BLaER1 treated with 17β-estradiol and CSF1 and Interleukin-3, amounts not matched to agents 10 nM and 100 nM (cell line): ENCODE measurements at regions not wholly inside any gene's neighbourhood (a gene's known extent, or its start where the extent isn't known, plus 50 kb on each side); places are given as distances from the start of the nearest gene placed in this dataset.

Experiments used
- H3K27ac ChIP-seq, 11 experiments: shearing (Covaris generic); formaldehyde crosslinking; 2 replicates each; pipeline ENCODE4 v1.8.1; 2022
- H3K27me3 ChIP-seq, 11 experiments: shearing (Covaris generic); formaldehyde crosslinking; 2 replicates each; pipeline ENCODE4 v1.8.1; 2022
- H3K36me3 ChIP-seq, 11 experiments: shearing (Covaris generic); formaldehyde crosslinking; 2 replicates each; pipeline ENCODE4 v1.8.1; 2022
- H3K4me1 ChIP-seq, 10 experiments: shearing (Covaris generic); formaldehyde crosslinking; 2 replicates each; pipeline ENCODE4 v1.8.1; 2022
- H3K4me2 ChIP-seq, 11 experiments: shearing (Covaris generic); formaldehyde crosslinking; 2 replicates each; pipeline ENCODE4 v1.8.1; 2022
- H3K4me3 ChIP-seq, 10 experiments: shearing (Covaris generic); formaldehyde crosslinking; 2 replicates each; pipeline ENCODE4 v1.8.1; 2022
- H3K9ac ChIP-seq, 11 experiments: shearing (Covaris generic); formaldehyde crosslinking; 2 replicates each; pipeline ENCODE4 v1.8.1; 2022
- H3K9me3 ChIP-seq, 11 experiments: shearing (Covaris generic); formaldehyde crosslinking; replicated peaks in 1 of 11; 2 replicates each; pipeline ENCODE4 v1.8.1; 2022
- H4K20me1 ChIP-seq, 11 experiments: shearing (Covaris generic); formaldehyde crosslinking; 2 replicates each; pipeline ENCODE4 v1.8.1; 2022
- Cebpa-rat ChIP-seq, 11 experiments: shearing (Covaris generic); IDR thresholded peaks; 2 replicates each; pipeline ENCODE4 v1.8.1; 2022

GRCh38 chr2:181255651-181256050 is 201.5 kb upstream of the ITGA4 start:
- peaks cover 0 to 32% (median 4%) of the 10 kb centered on the region in 10 experiments; a peak in 10 of 20 replicates for H3K4me1 ChIP-seq
- H3K36me3 ChIP-seq: no peaks in the 10 kb centered on the region
- H3K4me3 ChIP-seq: no peak overlapping the region
- H3K27me3 ChIP-seq: no peaks in the 10 kb centered on the region
- H3K27ac ChIP-seq: no peak overlapping the region
- no peak for TF ChIP-seq Cebpa-rat (IDR thresholded peaks at IDR 0.05)
- H3K4me2 ChIP-seq: no peak overlapping the region
- H3K9ac ChIP-seq: no peak overlapping the region
- H4K20me1 ChIP-seq: no peaks in the 10 kb centered on the region
- H3K9me3 ChIP-seq: peaks cover 0 to 14% (median 7%) of the 10 kb centered on the region in 11 experiments; a peak in 9 of 22 replicates

DNA sequence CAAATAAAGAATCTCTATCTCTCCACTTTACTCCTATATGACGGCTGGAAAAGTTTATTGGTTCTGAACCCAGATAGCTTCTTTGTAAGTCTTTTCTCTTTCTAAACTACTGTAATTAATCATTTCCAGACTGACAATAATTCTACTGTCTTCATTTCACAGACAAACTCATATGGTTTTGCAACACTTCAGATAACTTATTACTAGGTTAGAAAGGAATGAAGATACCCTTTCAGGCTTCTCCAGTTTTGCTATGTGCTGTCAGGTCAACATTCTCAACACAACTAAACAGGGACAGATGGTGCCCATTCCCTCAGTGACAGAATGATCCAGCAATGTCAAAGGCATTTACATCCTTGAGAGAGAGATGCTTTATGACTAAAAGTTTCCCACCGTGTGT is 198.5 kb upstream of the ITGA4 start:
- no peak overlapping the region for H3K4me2 ChIP-seq
- H3K4me3 ChIP-seq: no peak overlapping the region
- no peak overlapping the region for H3K27ac ChIP-seq
- H4K20me1 ChIP-seq: no peaks in the 10 kb centered on the region
- no peak overlapping the region for H3K9ac ChIP-seq
- no peaks in the 10 kb centered on the region for H3K9me3 ChIP-seq
- H3K4me1 ChIP-seq: peaks cover 0 to under 1% (median 0%) of the 10 kb centered on the region in 10 experiments; a peak in 2 of 20 replicates
- no peaks in the 10 kb centered on the region for H3K27me3 ChIP-seq
- H3K36me3 ChIP-seq: no peaks in the 10 kb centered on the region
- TF ChIP-seq Cebpa-rat (IDR thresholded peaks at IDR 0.05): no peak

GRCh38 chr2:181262782-181263181 is 194.4 kb upstream of the ITGA4 start:
- H3K9ac ChIP-seq: no peak overlapping the region
- H3K27me3 ChIP-seq: no peaks in the 10 kb centered on the region
- no peaks in the 10 kb centered on the region for H3K9me3 ChIP-seq
- TF ChIP-seq Cebpa-rat (IDR thresholded peaks at IDR 0.05): no peak
- no peaks in the 10 kb centered on the region for H3K4me1 ChIP-seq
- H3K36me3 ChIP-seq: no peaks in the 10 kb centered on the region
- no peak overlapping the region for H3K4me2 ChIP-seq
- H3K27ac ChIP-seq: no peak overlapping the region
- H3K4me3 ChIP-seq: no peak overlapping the region
- H4K20me1 ChIP-seq: no peaks in the 10 kb centered on the region

GRCh38 chr2:181264001-181264400 is 193.2 kb upstream of the ITGA4 start:
- H3K4me1 ChIP-seq: peaks cover 0 to 9% (median 0%) of the 10 kb centered on the region in 10 experiments; a peak in 7 of 20 replicates
- H3K4me3 ChIP-seq: no peak overlapping the region
- H3K4me2 ChIP-seq: no peak overlapping the region
- no peaks in the 10 kb centered on the region for H3K27me3 ChIP-seq
- H3K9ac ChIP-seq: no peak overlapping the region
- H4K20me1 ChIP-seq: no peaks in the 10 kb centered on the region
- H3K9me3 ChIP-seq: no peaks in the 10 kb centered on the region
- no peak overlapping the region for H3K27ac ChIP-seq
- H3K36me3 ChIP-seq: no peaks in the 10 kb centered on the region
- TF ChIP-seq Cebpa-rat (IDR thresholded peaks at IDR 0.05): no peak

DNA sequence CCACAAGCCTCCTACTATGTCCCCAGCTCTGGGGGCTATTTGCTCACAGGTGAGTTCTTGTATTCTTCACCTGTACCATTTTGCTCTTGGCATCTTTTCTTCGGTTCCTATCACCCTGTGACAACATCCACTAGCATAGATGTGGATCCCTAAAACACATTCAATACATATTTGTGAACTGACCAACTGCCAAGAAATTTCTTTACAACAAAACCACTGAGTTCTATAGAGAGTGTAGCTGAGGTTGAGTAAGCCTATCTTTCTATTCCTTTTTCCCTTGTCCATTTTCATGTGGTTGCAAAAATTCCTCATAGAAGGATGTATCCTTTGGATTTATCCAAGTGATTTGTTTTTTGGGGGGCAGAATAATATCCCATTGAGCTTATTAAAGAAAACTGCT is 192.7 kb upstream of the ITGA4 start:
- Histone ChIP-seq H3K27me3 (no peaks in the 10 kb centered on the region), H3K27ac (no peak overlapping the region), H3K36me3 (no peaks in the 10 kb centered on the region), H3K9ac (no peak overlapping the region), H4K20me1 (no peaks in the 10 kb centered on the region), H3K4me1 (peaks cover 0 to 9% (median 0%) of the 10 kb centered on the region in 10 experiments; a peak in 7 of 20 replicates), H3K4me2 (no peak overlapping the region), H3K4me3 (no peak overlapping the region), H3K9me3 (peaks cover 0 to 3% (median 0%) of the 10 kb centered on the region in 11 experiments; a peak in 2 of 22 replicates)
- TF ChIP-seq Cebpa-rat (IDR thresholded peaks at IDR 0.05): no peak

GRCh38 chr2:181266614-181267013 is 190.6 kb upstream of the ITGA4 start:
- Histone ChIP-seq H3K4me1 (peaks cover 0 to 9% (median 0%) of the 10 kb centered on the region in 10 experiments; a peak in 7 of 20 replicates), H3K9me3 (peaks cover 0 to 12% (median 0%) of the 10 kb centered on the region in 11 experiments; a peak in 4 of 22 replicates), H3K27ac (no peak overlapping the region), H3K4me3 (no peak overlapping the region), H3K27me3 (no peaks in the 10 kb centered on the region), H3K9ac (no peak overlapping the region), H4K20me1 (no peaks in the 10 kb centered on the region), H3K4me2 (no peak overlapping the region), H3K36me3 (no peaks in the 10 kb centered on the region)
- TF ChIP-seq Cebpa-rat (IDR thresholded peaks at IDR 0.05): no peak

- no peak overlapping the region for H3K27ac ChIP-seq
- H3K4me2 ChIP-seq: peak overlapping the region in 2 of 11 experiments; percentile 1 to 44; a peak in 3 of 22 replicates
- no peaks in the 10 kb centered on the region for H3K27me3 ChIP-seq
- no peak for TF ChIP-seq Cebpa-rat (IDR thresholded peaks at IDR 0.05)
- H3K9ac ChIP-seq: no peak overlapping the region
- H4K20me1 ChIP-seq: no peaks in the 10 kb centered on the region
- peaks cover 0 to 9% (median 0%) of the 10 kb centered on the region in 10 experiments; a peak in 7 of 20 replicates for H3K4me1 ChIP-seq
- peaks cover 0 to 12% (median 0%) of the 10 kb centered on the region in 11 experiments; a peak in 4 of 22 replicates for H3K9me3 ChIP-seq
- no peaks in the 10 kb centered on the region for H3K36me3 ChIP-seq
- H3K4me3 ChIP-seq: no peak overlapping the region
Measured at GRCh38 chr2:181268174-181268867, 188.9 kb upstream of the ITGA4 start.

DNA sequence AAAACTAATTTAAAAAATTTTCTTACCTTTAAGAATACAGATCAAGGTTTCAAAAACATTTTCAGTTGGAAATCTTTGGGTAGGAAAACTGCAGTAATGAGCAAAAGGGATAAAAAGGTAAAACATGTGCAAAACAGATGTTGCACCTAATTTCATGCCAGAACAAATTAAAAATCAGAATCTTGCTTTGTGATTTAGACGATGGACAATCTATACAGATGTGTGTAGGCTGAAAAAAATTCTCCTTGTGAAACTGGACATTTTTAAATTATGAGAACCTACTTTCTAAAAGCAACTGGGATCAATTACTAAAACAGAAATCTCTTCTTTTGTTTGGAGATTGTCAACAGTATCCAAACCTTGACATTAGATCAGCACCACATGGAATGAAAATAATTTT is 183.2 kb upstream of the ITGA4 start:
- Histone ChIP-seq H3K4me3 (no peak overlapping the region), H3K27ac (no peak overlapping the region), H3K9me3 (peaks cover 0 to 19% (median 8%) of the 10 kb centered on the region in 11 experiments; a peak in 12 of 22 replicates), H3K36me3 (no peaks in the 10 kb centered on the region), H3K4me1 (no peaks in the 10 kb centered on the region), H3K4me2 (no peak overlapping the region), H3K27me3 (no peaks in the 10 kb centered on the region), H4K20me1 (no peaks in the 10 kb centered on the region), H3K9ac (no peak overlapping the region)
- no peak for TF ChIP-seq Cebpa-rat (IDR thresholded peaks at IDR 0.05)

GRCh38 chr2:181275643-181276070 is 181.5 kb upstream of the ITGA4 start:
- Histone ChIP-seq H3K4me1 (no peaks in the 10 kb centered on the region), H3K4me3 (no peak overlapping the region), H3K27me3 (no peaks in the 10 kb centered on the region), H3K36me3 (no peaks in the 10 kb centered on the region), H4K20me1 (no peaks in the 10 kb centered on the region), H3K27ac (no peak overlapping the region), H3K4me2 (no peak overlapping the region), H3K9me3 (peaks cover 0 to 12% (median 3%) of the 10 kb centered on the region in 11 experiments; a peak in 8 of 22 replicates), H3K9ac (no peak overlapping the region)
- TF ChIP-seq Cebpa-rat (IDR thresholded peaks at IDR 0.05): no peak
